ENCODE measurements at regions not wholly inside any gene's neighbourhood (a gene's known extent, or its start where the extent isn't known, plus 50 kb on each side); places are given as distances from the start of the nearest gene placed in this dataset.
"Not testable (repeated sequence)": the region's sequence is repeated elsewhere in the genome, so short reads cannot be mapped to it uniquely, and the experiment has no call there.

DNA sequence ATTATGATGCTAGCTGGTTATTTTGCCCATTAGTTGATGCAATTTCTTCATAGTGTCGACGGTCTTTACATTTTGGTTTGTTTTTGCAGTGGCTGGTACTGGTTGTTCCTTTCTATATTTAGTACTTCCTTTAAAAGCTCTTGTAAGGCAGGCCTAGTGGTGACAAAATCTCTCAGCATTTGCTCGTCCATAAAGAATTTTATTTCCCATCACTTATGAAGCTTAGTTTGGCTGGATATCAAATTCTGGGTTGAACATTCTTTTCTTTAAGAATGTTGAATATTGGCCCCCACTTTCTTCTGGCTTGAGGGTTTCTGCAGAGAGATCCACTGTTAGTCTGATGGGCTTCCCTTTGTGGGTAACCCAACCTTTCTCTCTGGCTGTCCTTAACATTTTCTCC, 219.8 kb upstream of the VLDLR start:
- H3K27ac ChIP-seq (ENCODE audit: control insufficient read depth, insufficient read depth); H3K79me2 ChIP-seq (ENCODE audit: control insufficient read depth, insufficient read depth, low read length); intact Hi-C loops (cut with micrococcal nuclease; ENCODE audit: unreplicated experiment); H3K4me1 ChIP-seq (ENCODE audit: control insufficient read depth, insufficient read depth, low read length); ATAC-seq; H4K20me1 ChIP-seq (ENCODE audit: control insufficient read depth, insufficient read depth); H3K4me3 ChIP-seq; H3K27me3 ChIP-seq (replicated peaks in 1 of 2; ENCODE audit: control insufficient read depth in 2 of 2, insufficient read depth in 2 of 2, low read length in 1 of 2); H3K9ac ChIP-seq (ENCODE audit: control insufficient read depth, insufficient read depth, low read length); DNase-seq (ENCODE audit: low read depth, low spot score); H3K4me2 ChIP-seq (ENCODE audit: control insufficient read depth, insufficient read depth); FAIRE-seq; SMC1A ChIA-PET (ENCODE audit: uncharacterized antibody, unreplicated experiment); H3K9me3 ChIP-seq (replicated peaks; ENCODE audit: control insufficient read depth, insufficient read depth, low read length); RAD21 ChIA-PET (ENCODE audit: unreplicated experiment); H2AFZ ChIP-seq (ENCODE audit: control insufficient read depth, low read depth, low read length); BruUV-seq (replicated peaks); in situ Hi-C loops (cut with MboI); H3K36me3 ChIP-seq (ENCODE audit: control insufficient read depth in 2 of 2, insufficient read depth in 2 of 2, low read length in 1 of 2); CTCF ChIA-PET: not testable (repeated sequence)
- POLR2A ChIA-PET = interaction anchor here (0.6 kb wide), 1 partner anchor 112 kb away, joined by 3 read pairs; no protein-coding TSS in a partner anchor
- WGBS (ENCODE audit: insufficient coverage, insufficient replicate concordance, low lambda C conversion rate, missing lambda C conversion rate) = 2% methylated on average over 3 of the region's 3 CpGs

DNA sequence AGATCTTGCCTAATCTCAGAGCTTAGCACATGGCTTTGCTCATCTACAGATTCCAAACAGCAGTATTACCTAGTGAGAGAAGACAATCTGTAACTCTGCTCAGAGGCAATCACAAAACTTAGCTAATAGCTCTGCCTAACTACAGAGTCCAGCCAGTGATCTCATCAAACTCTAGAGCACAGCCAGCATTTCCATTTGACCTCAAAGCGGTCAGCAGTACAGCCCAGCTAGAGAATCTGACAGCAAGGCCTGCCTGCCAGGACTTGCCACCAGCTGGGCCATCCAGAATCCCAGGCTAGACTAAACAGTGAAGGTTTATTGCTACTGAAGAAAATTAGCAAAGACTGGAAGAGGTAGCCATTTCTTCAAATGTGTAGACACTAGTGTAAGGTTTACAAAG, 217.9 kb upstream of the VLDLR start:
- in situ Hi-C loops (cut with MboI) = no loop called here
- no peak for FAIRE-seq
- Histone ChIP-seq H3K27me3 (replicated peaks in 1 of 2; ENCODE audit: control insufficient read depth in 2 of 2, insufficient read depth in 2 of 2, low read length in 1 of 2) (no peaks in the 10 kb centered on the region), H3K27ac (ENCODE audit: control insufficient read depth, insufficient read depth) (no peak overlapping the region), H3K4me2 (ENCODE audit: control insufficient read depth, insufficient read depth) (no peak overlapping the region), H4K20me1 (ENCODE audit: control insufficient read depth, insufficient read depth) (no peaks in the 10 kb centered on the region), H3K4me1 (ENCODE audit: control insufficient read depth, insufficient read depth, low read length) (no peaks in the 10 kb centered on the region), H3K9me3 (replicated peaks; ENCODE audit: control insufficient read depth, insufficient read depth, low read length) (no peaks in the 10 kb centered on the region; the same call in 2 of the 3 replicates), H3K4me3 (no peak overlapping the region), H3K79me2 (ENCODE audit: control insufficient read depth, insufficient read depth, low read length) (no peaks in the 10 kb centered on the region), H2AFZ (ENCODE audit: control insufficient read depth, low read depth, low read length) (no peak overlapping the region), H3K36me3 (ENCODE audit: control insufficient read depth in 2 of 2, insufficient read depth in 2 of 2, low read length in 1 of 2) (no peaks in the 10 kb centered on the region), H3K9ac (ENCODE audit: control insufficient read depth, insufficient read depth, low read length) (no peak overlapping the region)
- TF ChIP-seq, protein P1, sequence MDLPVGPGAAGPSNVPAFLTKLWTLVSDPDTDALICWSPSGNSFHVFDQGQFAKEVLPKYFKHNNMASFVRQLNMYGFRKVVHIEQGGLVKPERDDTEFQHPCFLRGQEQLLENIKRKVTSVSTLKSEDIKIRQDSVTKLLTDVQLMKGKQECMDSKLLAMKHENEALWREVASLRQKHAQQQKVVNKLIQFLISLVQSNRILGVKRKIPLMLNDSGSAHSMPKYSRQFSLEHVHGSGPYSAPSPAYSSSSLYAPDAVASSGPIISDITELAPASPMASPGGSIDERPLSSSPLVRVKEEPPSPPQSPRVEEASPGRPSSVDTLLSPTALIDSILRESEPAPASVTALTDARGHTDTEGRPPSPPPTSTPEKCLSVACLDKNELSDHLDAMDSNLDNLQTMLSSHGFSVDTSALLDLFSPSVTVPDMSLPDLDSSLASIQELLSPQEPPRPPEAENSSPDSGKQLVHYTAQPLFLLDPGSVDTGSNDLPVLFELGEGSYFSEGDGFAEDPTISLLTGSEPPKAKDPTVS (IDR thresholded peaks at IDR 0.05; ENCODE audit: low read depth, low read length) = no peak
- TF ChIP-seq IKZF1 (conservative IDR thresholded peaks at IDR 0.05) (no peak), RELA (IDR thresholded peaks at IDR 0.05; ENCODE audit: borderline replicate concordance, partially characterized antibody) (no peak), HDAC6 (IDR thresholded peaks at IDR 0.05; ENCODE audit: unreplicated experiment) (no peak), BHLHE40 (IDR thresholded peaks at IDR 0.05; ENCODE audit: borderline replicate concordance in 1 of 2, low read depth in 2 of 2, low read length in 1 of 2) (no peak), RUNX3 (IDR thresholded peaks at IDR 0.05; ENCODE audit: low read length) (no peak)
- TF ChIP-seq, protein P2, sequence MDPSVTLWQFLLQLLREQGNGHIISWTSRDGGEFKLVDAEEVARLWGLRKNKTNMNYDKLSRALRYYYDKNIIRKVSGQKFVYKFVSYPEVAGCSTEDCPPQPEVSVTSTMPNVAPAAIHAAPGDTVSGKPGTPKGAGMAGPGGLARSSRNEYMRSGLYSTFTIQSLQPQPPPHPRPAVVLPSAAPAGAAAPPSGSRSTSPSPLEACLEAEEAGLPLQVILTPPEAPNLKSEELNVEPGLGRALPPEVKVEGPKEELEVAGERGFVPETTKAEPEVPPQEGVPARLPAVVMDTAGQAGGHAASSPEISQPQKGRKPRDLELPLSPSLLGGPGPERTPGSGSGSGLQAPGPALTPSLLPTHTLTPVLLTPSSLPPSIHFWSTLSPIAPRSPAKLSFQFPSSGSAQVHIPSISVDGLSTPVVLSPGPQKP (IDR thresholded peaks at IDR 0.05; ENCODE audit: low read depth, low read length) = no peak
- no peak for ATAC-seq
- intact Hi-C loops (cut with micrococcal nuclease; ENCODE audit: unreplicated experiment) = no loop called here
- POLR2A ChIA-PET = no interaction called here
- SMC1A ChIA-PET (ENCODE audit: uncharacterized antibody, unreplicated experiment) = no interaction called here
- BruUV-seq (replicated peaks) = no TSS peak
- DNase-seq (ENCODE audit: low read depth, low spot score) = no peak
- RAD21 ChIA-PET (ENCODE audit: unreplicated experiment) = no interaction called here
- CTCF ChIA-PET = interaction anchor here (0.7 kb wide), 1 partner anchor 75 kb away, joined by 3 read pairs; no protein-coding TSS in a partner anchor
- 59% methylated on average over 1 of the region's 1 CpG for WGBS (ENCODE audit: insufficient coverage, insufficient replicate concordance, low lambda C conversion rate, missing lambda C conversion rate)
